ENCODE measurements at regions not wholly inside any gene's neighbourhood (a gene's known extent, or its start where the extent isn't known, plus 50 kb on each side); places are given as distances from the start of the nearest gene placed in this dataset.

GRCh38 chr13:58827904-58828303, 1196.4 kb downstream of the PCDH17 start (continued):
- no peak for TF ChIP-seq CTCF (conservative IDR thresholded peaks at IDR 0.05; ENCODE audit: low read depth in 2 of 2)
- no peak for TF ChIP-seq ZNF462 (CRISPR knock-in tag; IDR thresholded peaks at IDR 0.05)
- no peak for TF ChIP-seq CREB1 (CRISPR knock-in tag; IDR thresholded peaks at IDR 0.05; ENCODE audit: low read depth)
- TF ChIP-seq ZNF331 (CRISPR knock-in tag; IDR thresholded peaks at IDR 0.05; ENCODE audit: low read depth) = no peak
- no peak for TF ChIP-seq STAT1 (IDR thresholded peaks at IDR 0.05; ENCODE audit: unreplicated experiment)
- TF ChIP-seq JUNB (IDR thresholded peaks at IDR 0.05; ENCODE audit: unreplicated experiment) = no peak

DNA sequence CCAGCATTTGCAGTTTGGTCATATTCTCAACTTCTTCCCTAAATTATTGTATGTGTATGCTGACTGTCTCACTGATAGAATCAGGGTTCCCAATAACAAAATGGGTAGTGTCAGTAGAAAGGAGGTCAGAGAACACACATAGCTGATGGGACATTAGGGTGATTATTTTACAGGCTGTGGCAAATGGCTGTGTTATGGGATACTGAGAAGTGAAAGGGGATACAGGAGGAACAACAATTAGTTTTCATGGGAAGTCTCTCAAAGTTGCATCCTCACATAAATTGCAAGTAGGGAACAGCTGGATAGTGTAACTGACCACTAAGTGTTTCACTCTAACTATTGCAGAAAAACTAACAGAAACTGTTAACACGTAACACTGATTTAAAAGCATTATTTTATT, 1199.3 kb downstream of the PCDH17 start:
- H3F3A ChIP-seq (replicated peaks; ENCODE audit: low read depth) = no peaks in the 10 kb centered on the region
- no peaks in the 10 kb centered on the region for H3K4me1 ChIP-seq (ENCODE audit: insufficient read depth)
- DNase-seq (ENCODE audit: low spot score) (no peak), ATAC-seq (no peak)
- no peak overlapping the region for H2AFZ ChIP-seq
- H3K4me3 Mint-ChIP-seq = no peak overlapping the region
- H3K9me3 Mint-ChIP-seq = peaks cover 2% of the 10 kb centered on the region; the same call in 1 of the 3 replicates
- H3K27me3 Mint-ChIP-seq (ENCODE audit: insufficient read depth, low read depth, poor library complexity) = no peaks in the 10 kb centered on the region
- no peak overlapping the region for H3K4me3 ChIP-seq
- H3K36me3 ChIP-seq (ENCODE audit: insufficient read depth) = no peaks in the 10 kb centered on the region
- H4K20me1 ChIP-seq (replicated peaks; ENCODE audit: insufficient read depth) = no peaks in the 10 kb centered on the region
- no peaks in the 10 kb centered on the region for H3K27me3 ChIP-seq (ENCODE audit: insufficient read depth)
- H3K4me1 Mint-ChIP-seq = no peaks in the 10 kb centered on the region
- no peaks in the 10 kb centered on the region for H3K9me2 ChIP-seq (ENCODE audit: insufficient read depth)
- H3K36me3 Mint-ChIP-seq (ENCODE audit: low read depth) = no peaks in the 10 kb centered on the region
- H3K79me2 ChIP-seq (replicated peaks; ENCODE audit: insufficient read depth) = no peaks in the 10 kb centered on the region
- no peak overlapping the region for H3K27ac ChIP-seq (ENCODE audit: low read depth)
- H3K4me2 ChIP-seq = no peak overlapping the region
- no peak overlapping the region for H3K27ac Mint-ChIP-seq
- TF ChIP-seq STAT1 (IDR thresholded peaks at IDR 0.05; ENCODE audit: unreplicated experiment) (no peak), CTCF (conservative IDR thresholded peaks at IDR 0.05; ENCODE audit: low read depth in 2 of 2) (no peak), POLR2AphosphoS5 (IDR thresholded peaks at IDR 0.05; ENCODE audit: low read depth) (no peak), ZNF114 (CRISPR knock-in tag; IDR thresholded peaks at IDR 0.05) (no peak), REST (IDR thresholded peaks at IDR 0.05; ENCODE audit: unreplicated experiment) (no peak), ETS1 (IDR thresholded peaks at IDR 0.05) (no peak), JUNB (IDR thresholded peaks at IDR 0.05; ENCODE audit: unreplicated experiment) (no peak), NANOG (IDR thresholded peaks at IDR 0.05; ENCODE audit: borderline replicate concordance) (no peak)

Data from GM23338 (cell line).